PC-3 (cell line): ENCODE measurements at regions not wholly inside any gene's neighbourhood (a gene's known extent, or its start where the extent isn't known, plus 50 kb on each side); places are given as distances from the start of the nearest gene placed in this dataset.

Experiments
- ATAC-seq: fragments of 200-7000 bp; cut with Tn5 transposase; 2 replicates; pipeline ENCODE4 v1.9.1; 2020; ENCODE audit warnings: mild to moderate bottlenecking, moderate library complexity
- BruUV-seq: library from RNA; stranded (reverse); fragments of 400-500 nt; replicated peaks from 2 replicates; lab custom pipeline; 2021; lab: Mats Ljungman, UMichigan
- CTCF ChIA-PET: fragments of 300-600 bp; sonication (Branson Sonifier 250); formaldehyde crosslinking; loops from one replicate; lab custom pipeline; 2022; ENCODE audit warnings: antibody characterized with exemption; lab: Charles Lee
- POLR2A ChIA-PET: fragments of 300-600 bp; sonication (Branson Sonifier 250); formaldehyde crosslinking; loops from one replicate; lab custom pipeline; 2022; ENCODE audit warnings: antibody characterized with exemption; ENCODE audit not compliant: unreplicated experiment; lab: Charles Lee
- DNase-seq: peaks from one replicate; pipeline ENCODE4 v3.0.0-alpha.2; 2015
- H2AFZ ChIP-seq: fragments of 300-600 bp; sonication (generic); 2 replicates; pipeline ENCODE4 v1.6.0; 2016; ENCODE audit warnings: antibody characterized with exemption, low read length
- H3F3A ChIP-seq: fragments of 300-600 bp; sonication (generic); one replicate; pipeline ENCODE4 v1.6.0; 2017; ENCODE audit warnings: antibody characterized with exemption, low read length, control low read depth, mild to moderate bottlenecking; ENCODE audit not compliant: unreplicated experiment
- H3K27ac ChIP-seq: fragments of 300-600 bp; sonication (generic); 2 replicates; pipeline ENCODE4 v1.5.1; 2016; ENCODE audit warnings: mild to moderate bottlenecking, low read length
- H3K27me3 ChIP-seq: fragments of 300-600 bp; sonication (generic); 2 replicates; pipeline ENCODE4 v1.6.1; 2016; ENCODE audit warnings: low read length, mixed read lengths
- H3K36me3 ChIP-seq: fragments of 300-600 bp; sonication (generic); 2 replicates; pipeline ENCODE4 v1.6.1; 2016; ENCODE audit warnings: low read depth, mixed run types, low read length, mixed read lengths
- H3K4me1 ChIP-seq: fragments of 300-600 bp; sonication (generic); 2 replicates; pipeline ENCODE4 v1.5.1; 2016; ENCODE audit warnings: low read length; ENCODE audit not compliant: insufficient read depth
- H3K4me2 ChIP-seq: fragments of 300-600 bp; sonication (generic); 2 replicates; pipeline ENCODE4 v1.6.0; 2016; ENCODE audit warnings: low read length
- H3K4me3 ChIP-seq: fragments of 300-600 bp; sonication (generic); 2 replicates; pipeline ENCODE4 v1.5.1; 2016; ENCODE audit warnings: mild to moderate bottlenecking, low read length, mixed read lengths
- H3K79me2 ChIP-seq: fragments of 300-600 bp; sonication (generic); 2 replicates; pipeline ENCODE4 v1.6.1; 2017; ENCODE audit warnings: low read length, mixed read lengths
- H3K9ac ChIP-seq: fragments of 300-600 bp; sonication (generic); 2 replicates; pipeline ENCODE4 v1.6.0; 2016; ENCODE audit warnings: mild to moderate bottlenecking, low read length
- H3K9me2 ChIP-seq: fragments of 300-600 bp; sonication (generic); replicated peaks from 2 replicates; pipeline ENCODE4 v1.6.1; 2016; ENCODE audit warnings: mixed run types, low read length, mixed read lengths
- H3K9me3 ChIP-seq: fragments of 300-600 bp; sonication (generic); 2 replicates; pipeline ENCODE4 v1.6.1; 2016; ENCODE audit warnings: low read length, mixed read lengths
- H4K20me1 ChIP-seq: fragments of 300-600 bp; sonication (generic); 2 replicates; pipeline ENCODE4 v1.6.1; 2016; ENCODE audit warnings: low read length, mixed read lengths
- EZH2 ChIP-seq: fragments of 300-600 bp; sonication (generic); IDR thresholded peaks from one replicate; pipeline ENCODE4 v1.6.1; 2017; ENCODE audit warnings: antibody characterized with exemption, mild to moderate bottlenecking, low read length; ENCODE audit not compliant: unreplicated experiment
- EZH2phosphoT487 ChIP-seq: fragments of 300-600 bp; sonication (generic); IDR thresholded peaks from 2 replicates; pipeline ENCODE4 v1.6.1; 2018; ENCODE audit warnings: mild to moderate bottlenecking, antibody characterized with exemption, low read length, borderline replicate concordance
- intact Hi-C: fragments of 100-400 bp; cut with micrococcal nuclease; formaldehyde crosslinking; loops from 2 replicates; pipeline ENCODE4 v1.9.0; 2023
- TF ChIP-seq, protein P1 (sequence below): fragments of 300-600 bp; sonication (generic); conservative IDR thresholded peaks from 2 replicates; pipeline ENCODE4 v1.5.1; 2017; ENCODE audit warnings: antibody characterized with exemption, low read depth, mild to moderate bottlenecking, low read length

DNA sequence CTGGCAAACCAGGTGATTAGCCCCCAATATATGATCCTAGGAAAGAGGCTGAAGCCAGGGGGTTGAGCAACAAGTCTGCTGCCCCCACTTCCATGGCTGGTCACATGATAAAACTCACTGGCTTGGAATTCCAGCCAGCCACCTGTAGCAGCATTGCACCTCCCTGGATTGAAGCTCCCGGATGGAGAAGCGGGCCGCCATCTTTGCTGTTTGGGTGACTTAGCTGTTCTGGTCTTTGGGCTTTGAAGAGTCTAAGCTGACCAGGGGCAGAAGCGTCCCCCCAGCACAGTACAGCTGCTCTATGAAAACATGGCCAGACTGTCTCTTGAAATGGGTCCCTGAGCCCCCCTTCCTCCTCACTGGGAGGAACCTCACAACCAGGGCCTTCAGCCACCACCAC lies 610.2 kb downstream of the ANXA1 start:
- H3K27ac ChIP-seq = no peak overlapping the region
- no peaks in the 10 kb centered on the region for H3F3A ChIP-seq
- no peaks in the 10 kb centered on the region for H3K9me3 ChIP-seq
- no peak overlapping the region for H2AFZ ChIP-seq
- H3K4me1 ChIP-seq = no peaks in the 10 kb centered on the region
- H3K4me2 ChIP-seq = no peak overlapping the region
- H4K20me1 ChIP-seq = no peaks in the 10 kb centered on the region
- TF ChIP-seq EZH2phosphoT487 (no peak), EZH2 (no peak)
- TF ChIP-seq, protein P1, sequence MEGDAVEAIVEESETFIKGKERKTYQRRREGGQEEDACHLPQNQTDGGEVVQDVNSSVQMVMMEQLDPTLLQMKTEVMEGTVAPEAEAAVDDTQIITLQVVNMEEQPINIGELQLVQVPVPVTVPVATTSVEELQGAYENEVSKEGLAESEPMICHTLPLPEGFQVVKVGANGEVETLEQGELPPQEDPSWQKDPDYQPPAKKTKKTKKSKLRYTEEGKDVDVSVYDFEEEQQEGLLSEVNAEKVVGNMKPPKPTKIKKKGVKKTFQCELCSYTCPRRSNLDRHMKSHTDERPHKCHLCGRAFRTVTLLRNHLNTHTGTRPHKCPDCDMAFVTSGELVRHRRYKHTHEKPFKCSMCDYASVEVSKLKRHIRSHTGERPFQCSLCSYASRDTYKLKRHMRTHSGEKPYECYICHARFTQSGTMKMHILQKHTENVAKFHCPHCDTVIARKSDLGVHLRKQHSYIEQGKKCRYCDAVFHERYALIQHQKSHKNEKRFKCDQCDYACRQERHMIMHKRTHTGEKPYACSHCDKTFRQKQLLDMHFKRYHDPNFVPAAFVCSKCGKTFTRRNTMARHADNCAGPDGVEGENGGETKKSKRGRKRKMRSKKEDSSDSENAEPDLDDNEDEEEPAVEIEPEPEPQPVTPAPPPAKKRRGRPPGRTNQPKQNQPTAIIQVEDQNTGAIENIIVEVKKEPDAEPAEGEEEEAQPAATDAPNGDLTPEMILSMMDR = no peak
- intact Hi-C loops = no loop called here
- no peaks in the 10 kb centered on the region for H3K9me2 ChIP-seq
- no TSS peak for BruUV-seq
- no peaks in the 10 kb centered on the region for H3K79me2 ChIP-seq
- no peak for DNase-seq
- no peaks in the 10 kb centered on the region for H3K36me3 ChIP-seq
- no peaks in the 10 kb centered on the region for H3K27me3 ChIP-seq
- no peak for ATAC-seq
- H3K9ac ChIP-seq = no peak overlapping the region
- no peak overlapping the region for H3K4me3 ChIP-seq
- POLR2A ChIA-PET = no interaction called here
- CTCF ChIA-PET = no interaction called here

DNA sequence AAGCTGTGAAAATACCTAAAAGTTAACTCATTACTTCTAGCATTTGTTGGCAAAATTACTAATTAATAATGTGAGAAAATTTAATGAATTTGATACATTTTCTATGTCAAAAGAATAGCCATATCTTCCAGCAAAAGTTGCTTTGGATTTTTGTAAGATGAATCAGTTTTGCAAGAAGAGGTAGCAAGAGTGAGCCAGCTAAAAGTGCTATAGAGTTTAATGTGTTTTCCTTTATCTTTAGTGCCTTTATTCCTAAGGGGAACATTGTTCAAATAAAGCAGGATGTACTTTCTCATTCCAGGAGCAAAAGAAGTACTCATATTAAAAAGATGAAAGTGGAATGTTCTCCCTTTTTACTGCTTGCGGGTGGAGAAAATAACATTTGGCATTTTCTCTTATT lies 622.2 kb downstream of the ANXA1 start:
- H3K9ac ChIP-seq = no peak overlapping the region
- H3K36me3 ChIP-seq = no peaks in the 10 kb centered on the region
- DNase-seq (no peak), ATAC-seq (no peak)
- H3K4me1 ChIP-seq = no peaks in the 10 kb centered on the region
- TF ChIP-seq, protein P1 = no peak
- no peak for TF ChIP-seq EZH2phosphoT487
- TF ChIP-seq EZH2 = no peak
- H3K4me2 ChIP-seq = no peak overlapping the region
- no peaks in the 10 kb centered on the region for H3K79me2 ChIP-seq
- H3K27ac ChIP-seq = no peak overlapping the region
- no peaks in the 10 kb centered on the region for H4K20me1 ChIP-seq
- POLR2A ChIA-PET = no interaction called here
- BruUV-seq = no TSS peak
- H3K9me2 ChIP-seq = no peaks in the 10 kb centered on the region
- no peaks in the 10 kb centered on the region for H3F3A ChIP-seq
- intact Hi-C loops = no loop called here
- no peak overlapping the region for H3K4me3 ChIP-seq
- no peaks in the 10 kb centered on the region for H3K27me3 ChIP-seq
- H3K9me3 ChIP-seq = no peaks in the 10 kb centered on the region
- CTCF ChIA-PET = no interaction called here
- H2AFZ ChIP-seq = no peak overlapping the region

DNA sequence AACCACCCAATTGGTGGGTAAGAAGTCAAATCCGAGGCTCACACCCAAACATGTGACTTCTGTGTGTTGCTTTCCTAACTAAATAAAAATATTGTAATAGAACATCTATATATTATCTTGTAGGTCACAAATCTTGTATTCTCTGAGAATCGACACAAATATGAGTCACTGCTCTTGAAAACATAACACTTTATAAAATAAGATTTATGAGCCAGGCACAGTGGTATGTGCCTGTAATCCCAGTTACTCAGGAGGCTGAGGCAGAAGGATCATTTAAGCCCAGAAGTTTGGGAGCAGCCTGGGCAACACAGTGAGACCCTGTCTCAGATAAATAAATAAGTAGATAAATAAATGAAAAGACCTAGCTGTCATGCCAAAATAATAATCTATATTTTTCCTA lies 624.1 kb downstream of the ANXA1 start:
- Histone ChIP-seq H3K79me2 (no peaks in the 10 kb centered on the region), H3K9me3 (no peaks in the 10 kb centered on the region), H3K4me2 (no peak overlapping the region), H3K9me2 (no peaks in the 10 kb centered on the region), H3K9ac (no peak overlapping the region), H2AFZ (no peak overlapping the region), H3K27ac (no peak overlapping the region), H3K4me3 (no peak overlapping the region), H3K4me1 (no peaks in the 10 kb centered on the region), H3K27me3 (no peaks in the 10 kb centered on the region), H3F3A (no peaks in the 10 kb centered on the region), H3K36me3 (no peaks in the 10 kb centered on the region), H4K20me1 (no peaks in the 10 kb centered on the region)
- no peak for DNase-seq
- ChIA-PET CTCF (no interaction called here), POLR2A (no interaction called here)
- intact Hi-C loops = no loop called here
- BruUV-seq = no TSS peak
- no peak for ATAC-seq
- no peak for TF ChIP-seq EZH2
- no peak for TF ChIP-seq EZH2phosphoT487
- TF ChIP-seq, protein P1 = no peak
